A549 (cell line): ENCODE measurements at regions not wholly inside any gene's neighbourhood (a gene's known extent, or its start where the extent isn't known, plus 50 kb on each side); places are given as distances from the start of the nearest gene placed in this dataset.

ENCODE experiments used
- CEBPB ChIP-seq, 2 experiments: fragments of >200 bp in 1 of 2; sonication (Bioruptor Twin) in 1 of 2; formaldehyde crosslinking in 1 of 2; IDR thresholded peaks; 2 replicates each; pipeline ENCODE4 v1.6.1; 2012 to 2016
- KDM1A ChIP-seq: fragments of 200-600 bp; sonication (generic); IDR thresholded peaks from 2 replicates; pipeline ENCODE4 v1.6.1; 2016; ENCODE audit warnings: low read depth, mild to moderate bottlenecking
- NR3C1 ChIP-seq: fragments of >200 bp; sonication (Bioruptor Twin); formaldehyde crosslinking; IDR thresholded peaks from 3 replicates; pipeline ENCODE4 v1.6.1; 2017
- PHF8 ChIP-seq: fragments of 200-600 bp; sonication (generic); IDR thresholded peaks from 2 replicates; pipeline ENCODE4 v1.6.1; 2016; ENCODE audit warnings: low read depth, mild to moderate bottlenecking, antibody characterized with exemption, moderate library complexity, borderline replicate concordance
- POLR2A ChIP-seq: IDR thresholded peaks from 2 replicates; pipeline ENCODE4 v1.6.1; 2012; ENCODE audit warnings: mild to moderate bottlenecking, low read length
- RAD21 ChIP-seq, 2 experiments: fragments of >200 bp in 1 of 2; sonication (Bioruptor Twin) in 1 of 2; formaldehyde crosslinking in 1 of 2; IDR thresholded peaks in 1 of 2; conservative IDR thresholded peaks in 1 of 2; 2 replicates in 1 of 2; 3 replicates in 1 of 2; pipeline ENCODE4 v1.6.1; 2012 to 2018; ENCODE audit warnings: inconsistent platforms in 1 of 2
- RFX5 ChIP-seq: fragments of 450-650 bp; IDR thresholded peaks from 2 replicates; pipeline ENCODE4 v1.7.1; 2014; ENCODE audit warnings: antibody characterized with exemption, mild to moderate bottlenecking, moderate library complexity
- SREBF2 ChIP-seq: fragments of 450-650 bp; IDR thresholded peaks from 2 replicates; pipeline ENCODE4 v1.6.1; 2014; ENCODE audit warnings: mild to moderate bottlenecking, moderate library complexity
- TF ChIP-seq, protein P1 (sequence below): fragments of >200 bp; sonication (Bioruptor Twin); formaldehyde crosslinking; IDR thresholded peaks from 3 replicates; pipeline ENCODE4 v1.5.1; 2016
- TF ChIP-seq, protein P2 (sequence below): fragments of 450-650 bp; IDR thresholded peaks from 2 replicates; pipeline ENCODE4 v1.6.1; 2014; ENCODE audit warnings: antibody characterized with exemption
- TF ChIP-seq, protein P3 (sequence below): IDR thresholded peaks from 2 replicates; pipeline ENCODE4 v1.6.1; 2012

DNA sequence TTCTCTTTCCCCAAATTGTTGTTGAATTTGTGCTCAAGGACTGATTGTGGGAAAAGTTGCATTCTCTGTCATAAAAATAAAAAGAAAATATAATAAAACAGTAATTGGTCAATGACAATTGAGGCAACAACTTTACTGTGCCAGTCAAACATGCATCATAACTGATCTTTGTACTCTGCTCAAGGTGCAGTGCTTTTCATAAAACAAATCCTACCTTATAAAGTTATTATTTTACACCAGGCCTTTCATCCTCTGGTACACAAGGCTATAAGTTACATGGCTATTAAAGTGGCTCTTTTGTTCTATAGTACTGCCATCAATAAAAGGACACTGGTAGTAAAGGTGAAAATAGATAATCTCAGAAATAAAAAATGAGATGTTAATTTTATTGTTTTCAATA is 761.9 kb downstream of the SATB2 start:
- TF ChIP-seq CEBPB (IDR thresholded peaks at IDR 0.05) (no peak), POLR2A (no peak), RAD21 (conservative IDR thresholded peaks at IDR 0.05 in 1 of 2, IDR thresholded peaks at IDR 0.05 in 1 of 2) (no peak), SREBF2 (no peak), RFX5 (no peak), PHF8 (no peak), KDM1A (no peak), NR3C1 (no peak)
- TF ChIP-seq, protein P1, sequence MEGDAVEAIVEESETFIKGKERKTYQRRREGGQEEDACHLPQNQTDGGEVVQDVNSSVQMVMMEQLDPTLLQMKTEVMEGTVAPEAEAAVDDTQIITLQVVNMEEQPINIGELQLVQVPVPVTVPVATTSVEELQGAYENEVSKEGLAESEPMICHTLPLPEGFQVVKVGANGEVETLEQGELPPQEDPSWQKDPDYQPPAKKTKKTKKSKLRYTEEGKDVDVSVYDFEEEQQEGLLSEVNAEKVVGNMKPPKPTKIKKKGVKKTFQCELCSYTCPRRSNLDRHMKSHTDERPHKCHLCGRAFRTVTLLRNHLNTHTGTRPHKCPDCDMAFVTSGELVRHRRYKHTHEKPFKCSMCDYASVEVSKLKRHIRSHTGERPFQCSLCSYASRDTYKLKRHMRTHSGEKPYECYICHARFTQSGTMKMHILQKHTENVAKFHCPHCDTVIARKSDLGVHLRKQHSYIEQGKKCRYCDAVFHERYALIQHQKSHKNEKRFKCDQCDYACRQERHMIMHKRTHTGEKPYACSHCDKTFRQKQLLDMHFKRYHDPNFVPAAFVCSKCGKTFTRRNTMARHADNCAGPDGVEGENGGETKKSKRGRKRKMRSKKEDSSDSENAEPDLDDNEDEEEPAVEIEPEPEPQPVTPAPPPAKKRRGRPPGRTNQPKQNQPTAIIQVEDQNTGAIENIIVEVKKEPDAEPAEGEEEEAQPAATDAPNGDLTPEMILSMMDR: no peak
- TF ChIP-seq, protein P2, sequence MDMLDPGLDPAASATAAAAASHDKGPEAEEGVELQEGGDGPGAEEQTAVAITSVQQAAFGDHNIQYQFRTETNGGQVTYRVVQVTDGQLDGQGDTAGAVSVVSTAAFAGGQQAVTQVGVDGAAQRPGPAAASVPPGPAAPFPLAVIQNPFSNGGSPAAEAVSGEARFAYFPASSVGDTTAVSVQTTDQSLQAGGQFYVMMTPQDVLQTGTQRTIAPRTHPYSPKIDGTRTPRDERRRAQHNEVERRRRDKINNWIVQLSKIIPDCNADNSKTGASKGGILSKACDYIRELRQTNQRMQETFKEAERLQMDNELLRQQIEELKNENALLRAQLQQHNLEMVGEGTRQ: no peak
- TF ChIP-seq, protein P3, sequence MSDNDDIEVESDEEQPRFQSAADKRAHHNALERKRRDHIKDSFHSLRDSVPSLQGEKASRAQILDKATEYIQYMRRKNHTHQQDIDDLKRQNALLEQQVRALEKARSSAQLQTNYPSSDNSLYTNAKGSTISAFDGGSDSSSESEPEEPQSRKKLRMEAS: no peak
